Ovary (tissue), 3 donors: ENCODE measurements at regions not wholly inside any gene's neighbourhood (a gene's known extent, or its start where the extent isn't known, plus 50 kb on each side); places are given as distances from the start of the nearest gene placed in this dataset.

Experiments used
- CTCF ChIP-seq, 3 donors: fragments of 450-650 bp in 2 of 3; fragments of 200-600 bp in 1 of 3; IDR thresholded peaks; one replicate each; pipeline versions ENCODE4 v1.5.1 to v1.8.0; 2016 to 2022; ENCODE audit warnings: antibody characterized with exemption in 3 of 3, mild to moderate bottlenecking in 1 of 3
- POLR2A ChIP-seq: fragments of 450-650 bp; IDR thresholded peaks from one replicate; pipeline ENCODE4 v1.6.1; 2017; ENCODE audit warnings: antibody characterized with exemption, mild to moderate bottlenecking, moderate library complexity
- donor health status: DM: no; HTN: no; CAD: no.

GRCh38 chr12:28645436-28645835, 455.2 kb downstream of the CCDC91 start:
- TF ChIP-seq CTCF (IDR thresholded peaks at IDR 0.05) (no peak), POLR2A (no peak)
